Tibial artery (tissue), 4 donors: ENCODE measurements at regions not wholly inside any gene's neighbourhood (a gene's known extent, or its start where the extent isn't known, plus 50 kb on each side); places are given as distances from the start of the nearest gene placed in this dataset.

Source experiments
- DNase-seq, 2 donors: peaks; one replicate each; pipeline ENCODE4 v3.0.0-alpha.2; 2019
- H3K27ac ChIP-seq, 2 donors: fragments of 200-600 bp; sonication (generic) in 1 of 2; 1 replicate in 1 of 2; 2 replicates in 1 of 2; pipeline ENCODE4 v1.5.1; 2018 to 2019; ENCODE audit warnings: mild to moderate bottlenecking in 1 of 2
- H3K27me3 ChIP-seq, 2 donors: fragments of 200-600 bp; sonication (generic) in 1 of 2; one replicate each; pipeline versions ENCODE4 v1.5.1 to v1.6.0; 2016 to 2019
- H3K36me3 ChIP-seq, 3 donors: fragments of 200-600 bp; sonication (generic) in 2 of 3; one replicate each; pipeline ENCODE4 v1.5.1; 2016 to 2019; ENCODE audit warnings: mild to moderate bottlenecking in 2 of 3
- H3K4me1 ChIP-seq, 4 donors: fragments of 200-600 bp; sonication (generic) in 2 of 4; 1 replicate in 3 of 4; 2 replicates in 1 of 4; pipeline ENCODE4 v1.5.1; 2016 to 2019
- H3K4me3 ChIP-seq, 2 donors: fragments of 200-600 bp; sonication (generic) in 1 of 2; 1 replicate in 1 of 2; 2 replicates in 1 of 2; pipeline ENCODE4 v1.5.1; 2018 to 2019; ENCODE audit warnings: mild to moderate bottlenecking in 2 of 2
- H3K9me3 ChIP-seq, 3 donors: fragments of 200-600 bp; sonication (generic) in 1 of 3; one replicate each; pipeline ENCODE4 v1.5.1; 2016 to 2019
- CTCF ChIP-seq, 2 experiments: fragments of 200-600 bp in 1 of 2; fragments of 450-650 bp in 1 of 2; IDR thresholded peaks; one replicate each; pipeline ENCODE4 v1.5.1; 2017 to 2019; ENCODE audit warnings: antibody characterized with exemption in 2 of 2, mild to moderate bottlenecking in 1 of 2, moderate library complexity in 1 of 2
- intact Hi-C: fragments of 100-400 bp; cut with DNase I; formaldehyde crosslinking; loops from one replicate; pipeline ENCODE4 v1.15.0; 2023; ENCODE audit warnings: low total_unique reads

GRCh38 chr9:81459591-81459990 is 229.8 kb downstream of the TLE1 start:
- Histone ChIP-seq H3K27me3 (no peaks in the 10 kb centered on the region), H3K4me3 (no peak overlapping the region), H3K9me3 (no peaks in the 10 kb centered on the region), H3K4me1 (peaks cover 0 to 7% (median 0%) of the 10 kb centered on the region in 4 donors), H3K27ac (no peak overlapping the region), H3K36me3 (no peaks in the 10 kb centered on the region)
- DNase-seq: no peak
- intact Hi-C loops: no loop called here
- no peak for TF ChIP-seq CTCF (IDR thresholded peaks at IDR 0.05)

GRCh38 chr9:81456431-81457006 is 232.8 kb downstream of the TLE1 start:
- no peaks in the 10 kb centered on the region for H3K9me3 ChIP-seq
- no peak overlapping the region for H3K4me3 ChIP-seq
- H3K27me3 ChIP-seq: no peaks in the 10 kb centered on the region
- DNase-seq: no peak
- TF ChIP-seq CTCF (IDR thresholded peaks at IDR 0.05): no peak
- H3K4me1 ChIP-seq: peaks cover 0 to 7% (median 0%) of the 10 kb centered on the region in 4 donors
- intact Hi-C loops: no loop called here
- H3K36me3 ChIP-seq: no peaks in the 10 kb centered on the region
- no peak overlapping the region for H3K27ac ChIP-seq

- intact Hi-C loops: no loop called here
- no peak for TF ChIP-seq CTCF (IDR thresholded peaks at IDR 0.05)
- Histone ChIP-seq H3K36me3 (no peaks in the 10 kb centered on the region), H3K4me3 (no peak overlapping the region), H3K27me3 (no peaks in the 10 kb centered on the region), H3K4me1 (peaks cover 0 to 7% (median 0%) of the 10 kb centered on the region in 4 donors), H3K9me3 (no peaks in the 10 kb centered on the region), H3K27ac (no peak overlapping the region)
- DNase-seq: no peak
Measured at GRCh38 chr9:81455462-81456219, 233.7 kb downstream of the TLE1 start.

GRCh38 chr9:81445331-81445921 is 243.9 kb downstream of the TLE1 start:
- no peak for TF ChIP-seq CTCF (IDR thresholded peaks at IDR 0.05)
- H3K4me1 ChIP-seq: no peaks in the 10 kb centered on the region
- H3K27me3 ChIP-seq: no peaks in the 10 kb centered on the region
- peaks cover 3 to 27% (median 19%) of the 10 kb centered on the region in 3 donors for H3K9me3 ChIP-seq
- no peak for DNase-seq
- H3K36me3 ChIP-seq: no peaks in the 10 kb centered on the region
- intact Hi-C loops: no loop called here
- H3K4me3 ChIP-seq: no peak overlapping the region
- H3K27ac ChIP-seq: no peak overlapping the region

- intact Hi-C loops: no loop called here
Measured at GRCh38 chr9:81431641-81432040, 257.7 kb downstream of the TLE1 start.

More at GRCh38 chr9:81431641-81432040, 257.7 kb downstream of the TLE1 start:
- no peaks in the 10 kb centered on the region for H3K36me3 ChIP-seq
- H3K27ac ChIP-seq: no peak overlapping the region
- no peaks in the 10 kb centered on the region for H3K4me1 ChIP-seq
- TF ChIP-seq CTCF (IDR thresholded peaks at IDR 0.05): no peak
- no peaks in the 10 kb centered on the region for H3K27me3 ChIP-seq
- DNase-seq: no peak
- no peak overlapping the region for H3K4me3 ChIP-seq
- peaks cover 0 to 19% (median 9%) of the 10 kb centered on the region in 3 donors for H3K9me3 ChIP-seq
